ENCODE measurements at regions not wholly inside any gene's neighbourhood (a gene's known extent, or its start where the extent isn't known, plus 50 kb on each side); places are given as distances from the start of the nearest gene placed in this dataset.

DNA sequence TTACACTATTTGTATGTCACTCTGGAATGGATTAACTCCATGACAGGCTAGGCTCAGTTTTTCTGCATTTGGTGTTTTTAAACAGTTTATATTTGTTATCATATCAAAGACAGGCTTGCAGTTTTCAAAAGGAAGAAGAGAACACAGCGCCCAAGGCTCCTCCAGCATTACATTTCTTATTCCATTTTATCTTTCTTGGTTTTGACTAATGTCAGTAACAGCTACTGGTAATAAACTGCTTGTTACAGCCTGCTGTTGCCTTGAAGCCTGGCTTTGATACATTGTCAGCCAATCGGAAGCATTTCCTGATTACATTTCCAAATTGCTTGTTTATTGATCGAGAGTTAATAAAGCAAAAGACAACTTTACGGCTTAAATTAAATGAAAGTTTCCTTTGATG lies 166.0 kb upstream of the MDFIC start:
- no peak for DNase-seq

DNA sequence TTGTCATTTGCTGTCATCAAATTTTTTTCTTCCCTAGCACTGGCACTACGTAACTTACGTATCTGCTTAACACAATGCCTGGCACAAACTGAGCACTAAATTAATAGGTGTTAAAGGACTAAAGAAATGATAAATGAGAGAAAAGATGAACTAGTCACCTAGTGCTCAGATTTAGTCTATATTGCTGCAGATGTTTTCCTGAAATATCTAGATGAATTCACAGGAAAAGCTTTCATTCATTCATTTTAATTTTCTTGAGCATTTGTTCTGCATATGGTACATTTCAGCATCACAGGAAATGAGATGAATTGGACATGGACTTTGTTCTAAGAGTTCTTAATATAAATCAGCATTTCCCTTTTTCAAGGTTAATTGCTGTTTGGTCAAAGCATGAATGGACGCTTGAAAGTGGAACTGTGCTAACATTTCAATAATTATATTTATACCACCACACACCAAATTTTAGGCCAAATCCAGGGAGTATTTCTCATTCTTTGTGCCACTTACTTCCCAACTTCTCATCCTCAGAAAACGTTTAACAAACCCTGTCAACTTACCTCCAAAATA lies 163.2 kb upstream of the MDFIC start:
- no peak for DNase-seq

DNA sequence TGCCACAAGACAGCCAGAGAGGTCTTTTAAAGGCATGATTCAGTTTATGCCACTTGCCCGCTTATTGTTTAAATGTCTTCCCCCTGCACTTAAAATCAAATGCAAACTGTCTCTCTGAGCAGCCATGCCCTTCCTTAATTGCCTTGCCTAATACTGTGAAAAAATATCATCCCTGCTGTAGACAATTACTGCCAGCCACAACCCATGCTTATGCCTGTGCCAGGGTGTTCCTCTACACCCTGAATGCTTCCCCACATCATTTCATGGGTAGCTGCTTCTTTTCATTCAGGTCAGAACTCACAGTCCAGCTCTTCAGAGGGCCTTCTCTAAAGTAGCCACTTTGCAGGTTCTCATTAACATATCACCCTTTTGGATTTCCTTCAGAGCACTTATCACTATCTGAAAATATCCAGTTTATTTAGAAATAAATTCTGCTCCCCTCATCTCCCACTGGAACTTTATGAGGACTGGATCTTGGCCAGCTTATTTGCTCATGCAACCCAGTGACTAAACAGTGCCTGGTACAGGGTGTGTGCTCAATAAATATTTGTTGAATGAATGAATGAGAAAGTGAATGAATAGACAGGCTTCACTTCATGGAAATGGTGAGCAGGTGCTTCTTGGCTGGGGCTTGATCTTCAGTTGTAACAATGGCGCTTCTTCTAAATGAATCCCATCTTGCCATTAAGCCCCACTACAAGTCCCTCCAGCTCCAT lies 162.4 kb upstream of the MDFIC start:
- no peak for DNase-seq

DNA sequence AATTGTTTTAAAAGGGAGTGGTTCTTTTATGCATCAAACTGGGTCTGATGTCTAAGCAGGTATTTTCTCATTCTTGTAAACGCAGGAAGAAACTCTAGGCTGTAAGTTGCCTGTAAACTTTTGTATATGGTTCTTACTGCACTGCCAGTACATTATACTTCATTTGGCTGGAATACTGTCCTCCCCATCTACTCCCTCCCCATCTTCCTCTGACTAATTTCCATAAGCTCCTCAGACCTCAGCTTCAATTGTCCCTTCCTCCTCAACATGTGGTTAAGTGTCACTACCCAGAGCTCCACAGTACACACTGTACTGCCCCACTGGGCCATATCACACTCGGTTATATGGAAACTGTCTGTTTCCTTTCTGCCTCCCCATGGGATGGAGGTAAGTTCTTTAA lies 161.4 kb upstream of the MDFIC start:
- DNase-seq, result no peak

DNA sequence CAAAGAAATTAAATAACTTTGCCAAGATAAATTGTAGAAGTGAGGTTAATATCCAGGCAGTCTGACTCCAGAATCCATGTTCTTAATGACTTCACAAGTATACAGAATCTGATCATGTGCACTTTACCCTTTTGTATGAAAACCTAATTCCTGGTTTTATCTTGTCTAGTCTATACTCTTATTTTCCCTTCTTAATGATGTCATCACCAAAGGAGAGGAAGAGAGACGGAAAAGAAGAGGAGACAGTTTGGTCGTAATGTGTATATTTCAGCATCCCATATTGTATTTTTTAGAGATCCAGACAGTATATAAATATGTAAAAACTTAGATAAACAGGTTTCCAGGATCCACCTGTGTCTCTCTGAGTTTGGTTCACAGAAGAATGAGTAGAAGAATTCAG lies 159.9 kb upstream of the MDFIC start:
- DNase-seq, result no peak

DNA sequence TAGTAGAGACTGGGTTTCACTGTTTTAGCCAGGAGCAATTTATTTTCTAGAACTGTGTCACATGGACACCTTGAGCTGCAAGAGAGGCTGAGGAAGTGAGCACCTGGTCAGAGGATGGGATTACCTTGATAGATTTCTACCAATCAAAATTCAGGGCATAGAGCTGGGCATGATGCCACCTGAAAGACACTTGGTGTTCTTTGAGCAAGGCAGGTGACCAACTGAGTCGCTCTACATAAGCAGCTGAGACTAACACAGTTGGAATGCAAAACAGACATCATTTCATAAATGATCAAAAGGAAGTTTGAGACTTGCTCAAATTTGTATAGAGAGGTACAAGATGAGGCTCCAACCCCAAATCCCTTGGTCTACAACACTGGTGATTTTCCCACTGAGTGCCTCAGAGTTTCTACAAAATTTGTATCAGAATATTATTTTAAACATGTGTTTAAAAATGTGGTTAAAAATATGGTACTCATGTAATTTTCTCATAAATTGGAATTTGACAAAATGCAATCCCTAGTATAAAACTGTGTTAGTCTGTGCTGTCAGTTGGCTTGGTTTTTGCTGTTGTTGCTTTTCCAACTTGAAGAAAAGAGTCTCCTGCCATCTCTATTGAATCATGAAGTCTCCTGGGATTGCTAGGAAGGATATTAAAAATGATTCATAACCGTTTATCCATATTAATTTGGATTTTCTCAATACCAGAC lies 156.4 kb upstream of the MDFIC start:
- no peak for DNase-seq

DNA sequence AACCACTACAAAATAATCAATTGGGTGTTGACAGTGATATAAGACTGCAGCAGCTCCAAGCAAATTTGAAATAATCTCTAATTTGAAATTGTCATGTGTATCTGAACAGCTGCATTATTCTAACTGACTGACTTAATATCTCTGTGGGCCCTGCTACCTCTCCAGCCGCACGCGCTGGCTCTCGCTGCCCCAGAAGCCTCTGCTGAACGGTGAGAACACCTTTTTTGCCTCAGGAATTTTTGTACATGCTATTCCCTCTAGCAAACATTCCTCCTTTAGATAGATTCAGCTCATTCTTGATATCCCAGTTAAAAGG lies 155.9 kb upstream of the MDFIC start:
- DNase-seq, result no peak

DNA sequence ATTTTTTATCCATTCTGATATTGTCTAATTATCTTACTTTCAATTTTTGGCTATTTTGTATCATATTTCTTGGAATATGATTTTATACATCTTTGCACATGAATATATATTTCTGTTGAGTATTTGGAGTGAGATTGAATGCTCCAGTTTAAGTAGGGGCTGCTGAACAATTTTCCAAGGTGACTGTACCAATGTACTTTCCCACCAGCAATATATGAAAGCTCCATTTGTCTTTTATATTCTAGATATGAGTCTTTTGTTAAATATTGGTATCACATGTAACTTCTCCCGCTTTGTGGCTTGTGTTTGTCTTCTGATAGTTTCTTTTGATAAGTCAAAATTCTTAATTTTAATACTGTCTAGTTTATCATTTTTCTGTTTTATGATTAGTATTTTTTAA lies 144.6 kb upstream of the MDFIC start:
- no peak for DNase-seq

DNA sequence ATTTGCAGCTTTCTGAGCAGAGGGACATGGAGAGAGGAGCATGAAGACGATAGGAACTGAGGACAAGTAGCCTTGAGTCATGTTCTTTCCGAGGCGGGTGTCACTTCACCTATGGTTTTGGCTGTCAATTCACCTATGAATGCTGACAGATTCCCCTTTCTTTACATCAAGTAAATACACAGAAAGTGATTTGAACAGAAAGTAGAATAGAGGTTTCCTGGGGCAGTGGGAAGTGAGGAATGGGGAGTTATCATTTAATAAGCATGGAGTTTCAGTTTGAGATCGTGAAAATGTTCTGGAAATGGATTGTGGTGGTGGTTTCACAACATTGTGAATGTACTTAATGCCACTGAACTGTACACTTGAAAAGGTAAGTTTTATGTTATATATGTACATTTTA lies 138.4 kb upstream of the MDFIC start:
- no peak for DNase-seq

DNA sequence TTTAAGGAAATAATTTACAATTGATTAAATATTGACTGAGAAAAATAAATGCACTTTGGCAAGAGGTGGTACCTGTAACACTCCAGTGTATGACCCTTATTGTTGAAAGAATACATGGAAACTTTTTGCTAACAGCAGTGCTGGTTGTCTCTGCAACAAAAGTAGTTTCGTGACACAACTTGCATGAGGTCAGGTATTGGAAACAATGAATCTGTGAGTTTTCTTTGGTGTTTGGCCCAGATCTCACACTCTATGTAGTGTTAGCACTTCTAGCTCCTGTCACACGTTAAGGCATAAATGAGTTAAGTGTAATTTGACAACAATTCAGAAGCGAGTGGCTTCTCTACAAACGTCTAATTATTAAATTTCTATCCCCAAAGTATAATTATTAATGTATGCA lies 137.7 kb upstream of the MDFIC start:
- DNase-seq, result no peak

DNA sequence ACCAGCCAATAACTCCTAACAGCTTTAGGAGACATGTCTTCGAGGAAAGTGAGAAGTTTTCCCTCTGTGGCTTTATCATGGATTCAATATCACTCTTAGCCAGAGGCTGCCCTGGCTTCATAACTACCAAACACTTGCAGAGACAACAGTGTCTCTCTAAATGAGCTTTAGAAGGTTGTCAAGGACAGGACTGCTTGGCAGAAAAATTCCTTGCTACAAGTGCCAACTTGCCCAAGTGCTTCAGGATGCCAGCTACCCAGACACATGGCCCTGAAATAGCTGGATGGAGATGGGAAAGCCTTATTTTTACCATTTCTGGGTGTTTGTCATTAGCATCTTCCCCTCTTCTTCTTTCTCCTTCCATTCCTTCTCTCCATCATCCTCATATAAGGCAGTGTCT lies 137.1 kb upstream of the MDFIC start:
- DNase-seq, result no peak

DNA sequence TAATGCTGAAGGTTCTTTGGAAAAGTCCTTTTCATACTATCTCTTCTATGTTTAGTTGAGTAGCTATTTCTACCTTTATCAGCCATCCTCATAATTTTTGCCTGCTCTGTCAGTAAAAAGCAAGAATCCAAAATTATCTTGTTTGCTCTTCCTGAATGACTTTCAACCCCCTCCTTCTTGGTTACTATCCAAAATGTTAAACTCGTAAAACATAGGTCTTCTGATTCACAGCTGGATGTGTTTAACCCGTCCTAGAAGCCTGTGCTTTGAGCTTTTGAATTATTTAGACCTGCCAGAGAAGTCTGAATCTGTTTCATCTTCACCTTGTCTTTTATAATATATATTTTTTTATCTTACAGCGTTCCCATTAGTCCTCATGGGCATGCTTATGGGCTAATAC lies 136.4 kb upstream of the MDFIC start:
- DNase-seq, result no peak

DNA sequence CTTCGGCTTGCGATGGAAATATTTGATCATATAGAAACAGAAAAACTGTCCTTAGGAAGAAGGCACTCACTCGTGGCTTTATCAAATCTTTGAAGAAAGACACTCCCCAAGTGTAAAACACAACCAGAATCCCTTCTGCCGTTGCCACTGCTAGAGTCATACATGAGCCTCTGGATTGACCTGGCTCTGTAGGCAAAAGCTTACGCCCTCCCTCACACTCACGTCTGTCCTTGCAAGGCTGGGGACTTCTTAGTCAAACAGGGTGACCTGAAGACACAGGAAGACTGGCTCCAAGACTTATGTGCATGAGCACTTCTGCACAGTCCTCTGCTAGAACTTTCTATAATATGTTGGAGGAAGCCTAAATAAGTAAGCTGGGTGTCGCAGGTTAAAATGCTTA lies 135.4 kb upstream of the MDFIC start:
- DNase-seq, result no peak

DNA sequence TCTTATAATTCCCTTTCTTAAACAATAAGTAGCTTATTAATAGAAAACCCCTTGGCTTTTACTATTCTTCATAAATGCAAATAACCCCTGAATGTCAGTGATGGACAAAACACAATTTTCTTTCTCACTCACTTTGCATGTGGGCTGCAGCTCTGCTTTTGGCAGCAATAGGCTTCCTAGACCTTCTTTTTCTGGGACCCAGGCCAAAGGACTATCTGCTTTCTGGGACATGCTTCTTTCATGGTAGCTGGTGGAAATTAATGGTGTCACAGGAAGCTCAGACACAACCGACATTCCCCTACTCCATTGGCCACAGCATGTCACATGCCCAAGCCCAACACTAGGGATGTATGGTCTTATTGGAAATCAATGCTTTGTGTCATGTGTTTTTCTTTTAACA lies 134.3 kb upstream of the MDFIC start:
- no peak for DNase-seq

DNA sequence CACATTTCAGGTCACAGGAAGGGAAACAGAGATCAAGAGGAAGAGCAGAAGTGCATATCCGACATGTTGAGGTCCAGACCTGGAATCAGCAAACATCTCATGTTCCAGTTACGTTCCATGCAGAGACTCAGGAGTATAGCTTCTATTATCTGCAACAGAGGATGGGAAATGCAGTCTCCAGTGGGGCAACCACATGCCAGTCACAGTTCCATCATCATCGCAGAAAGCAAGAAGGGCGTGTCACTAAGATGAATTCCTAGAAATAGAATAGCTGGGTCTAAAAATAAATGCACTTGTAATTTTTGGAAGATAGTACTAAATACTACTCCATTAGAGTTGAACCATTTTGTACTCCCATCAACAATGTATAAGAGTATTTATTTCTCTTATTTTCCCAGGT lies 133.2 kb upstream of the MDFIC start:
- DNase-seq, result no peak

DNA sequence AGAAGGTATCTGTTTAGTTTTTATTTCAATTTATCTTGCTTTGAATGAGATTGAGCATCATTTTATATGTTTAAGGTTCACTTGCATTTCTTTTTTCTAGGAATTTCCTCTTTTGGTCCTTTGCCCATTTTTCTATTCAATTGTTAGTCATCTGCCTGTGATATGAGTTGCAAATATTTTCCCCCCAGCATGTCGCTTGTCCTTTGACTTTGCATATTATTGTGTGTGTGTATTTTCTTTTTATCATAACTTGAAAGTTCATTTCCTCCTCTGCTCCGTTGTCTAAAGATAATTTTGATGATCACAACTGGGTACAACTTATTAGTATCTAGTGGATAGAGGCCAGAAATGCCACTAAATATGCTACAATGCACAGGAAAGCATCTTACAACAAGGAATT lies 132.7 kb upstream of the MDFIC start:
- DNase-seq, result no peak

DNA sequence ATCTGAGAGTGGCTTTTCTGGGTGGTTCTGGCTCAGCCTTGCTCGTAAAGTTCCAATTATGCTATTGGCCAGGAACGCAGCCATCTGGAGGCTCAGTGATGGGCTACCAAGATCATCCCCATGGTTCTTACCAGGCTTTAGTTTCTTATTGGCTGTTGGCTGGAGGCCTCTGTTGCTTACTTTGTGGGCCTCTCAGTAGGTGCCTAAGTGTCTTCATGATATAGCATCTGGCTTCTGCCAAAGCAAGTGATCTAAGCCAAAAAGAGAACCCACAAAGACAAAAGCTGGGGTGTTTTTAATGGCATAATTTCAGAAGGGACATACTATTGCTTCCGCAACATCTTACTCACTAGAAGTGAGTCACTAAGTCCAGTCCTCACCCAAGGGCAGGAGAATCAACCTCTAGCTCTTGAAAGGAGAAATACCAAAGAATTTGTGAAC lies 132.0 kb upstream of the MDFIC start:
- DNase-seq, result no peak

DNA sequence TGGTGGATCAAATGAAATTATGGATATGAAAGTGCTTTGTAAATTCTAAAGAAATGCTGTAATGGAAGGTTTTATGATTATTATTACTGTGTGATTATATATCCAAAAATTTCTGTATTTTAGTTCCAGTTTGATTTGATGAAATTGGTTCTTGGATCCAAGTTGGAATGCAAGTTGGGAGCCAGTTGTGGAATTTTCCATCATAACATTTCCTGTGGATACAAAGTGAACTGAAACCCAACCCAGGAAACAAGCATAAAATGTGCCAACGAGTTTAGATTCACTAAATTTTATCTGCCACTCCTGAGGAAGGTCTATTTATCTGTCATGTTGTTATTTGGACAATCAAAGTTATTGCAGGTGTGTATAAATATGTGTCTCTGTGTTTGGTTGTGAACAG lies 131.4 kb upstream of the MDFIC start:
- no peak for DNase-seq

DNA sequence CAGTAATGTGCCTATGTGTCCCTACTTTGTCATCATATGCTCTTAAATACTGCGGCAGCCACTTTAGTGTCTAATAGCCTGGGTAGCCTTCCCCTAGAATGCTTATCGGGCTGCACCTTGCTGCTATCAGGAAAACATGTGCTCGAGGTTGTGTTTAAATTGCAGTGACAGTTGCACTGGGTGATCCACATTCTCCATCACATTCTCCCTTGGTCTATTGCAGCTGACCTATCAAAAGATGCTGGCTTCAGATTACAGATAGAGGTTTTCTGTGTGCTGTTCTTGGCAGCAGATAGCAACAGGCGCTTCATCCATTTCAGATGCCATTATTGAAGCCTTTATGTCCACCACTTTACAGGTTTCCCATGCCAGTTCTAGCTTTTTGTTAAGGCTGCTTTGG lies 130.1 kb upstream of the MDFIC start:
- DNase-seq, result no peak

DNA sequence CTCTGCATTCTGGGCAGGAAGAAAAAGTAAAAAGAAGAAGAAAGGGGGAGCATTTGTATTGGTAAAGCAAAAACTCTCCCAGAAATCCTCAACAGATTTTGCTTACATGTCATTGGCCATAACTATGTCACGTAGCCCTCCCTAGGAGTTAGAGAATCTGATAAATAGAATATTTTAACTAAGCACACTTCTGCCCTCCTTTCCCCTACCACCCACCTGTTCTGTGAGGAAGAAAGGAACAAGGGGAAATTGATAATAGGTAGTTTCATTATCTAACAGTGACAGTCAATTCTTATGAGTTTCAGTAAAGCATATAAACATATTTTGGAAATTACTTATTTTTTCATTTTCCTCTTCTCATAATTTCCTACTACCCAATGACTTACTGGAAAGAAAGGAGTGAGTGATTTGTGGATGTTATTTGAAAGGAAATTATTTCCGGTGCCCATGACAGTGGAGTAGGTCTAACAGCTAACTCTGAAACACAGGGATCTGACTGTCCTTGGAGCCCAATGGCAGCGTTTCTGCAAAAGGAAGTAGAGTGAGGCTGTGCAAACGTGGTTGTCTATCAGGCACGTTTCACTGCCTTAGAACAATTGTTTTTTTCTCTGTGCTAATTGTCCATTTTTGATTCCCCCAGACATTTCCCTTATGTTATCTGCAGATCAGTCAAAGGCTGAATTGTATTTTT lies 128.6 kb upstream of the MDFIC start:
- peak in 1 of 2 donors; percentile 14 for DNase-seq

DNA sequence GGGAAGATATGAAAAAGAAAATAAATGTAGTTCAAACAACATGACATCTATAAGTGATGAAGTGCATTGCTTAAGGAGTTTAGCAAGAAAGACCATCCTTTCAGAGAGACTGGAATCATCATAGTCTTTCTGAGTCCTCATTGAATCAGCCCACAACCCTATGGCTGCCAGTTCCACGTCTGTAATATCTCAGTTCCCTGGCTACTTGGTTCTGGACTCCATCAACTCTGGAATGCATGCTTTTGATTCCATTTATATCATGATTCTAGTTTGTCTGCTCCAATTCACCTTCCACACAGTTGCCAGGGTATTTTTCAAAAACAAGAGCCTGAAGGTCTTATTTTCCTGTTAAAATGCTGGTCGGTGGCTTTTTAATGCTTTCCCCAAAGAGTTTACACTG lies 126.4 kb upstream of the MDFIC start:
- DNase-seq, result no peak

DNA sequence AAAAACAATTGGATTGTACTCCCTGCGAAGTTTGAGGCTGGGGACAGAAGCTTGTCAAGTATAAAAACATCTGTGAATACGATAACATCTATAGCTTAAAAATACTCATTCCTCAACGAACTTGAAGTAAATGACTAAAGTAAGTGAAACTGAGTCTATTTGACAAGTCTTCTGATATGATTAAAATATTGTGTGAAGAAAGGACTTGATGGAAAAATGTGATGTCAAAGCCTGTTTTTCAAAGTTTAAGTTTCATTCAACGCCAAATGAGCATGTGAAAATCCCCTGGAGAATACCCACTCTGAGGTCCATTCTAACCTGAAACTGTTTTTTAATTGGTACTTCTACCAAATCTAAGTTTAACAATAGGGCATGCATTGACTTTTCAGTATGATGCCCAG lies 122.3 kb upstream of the MDFIC start:
- DNase-seq, result peak in 1 of 2 donors; percentile 13

DNA sequence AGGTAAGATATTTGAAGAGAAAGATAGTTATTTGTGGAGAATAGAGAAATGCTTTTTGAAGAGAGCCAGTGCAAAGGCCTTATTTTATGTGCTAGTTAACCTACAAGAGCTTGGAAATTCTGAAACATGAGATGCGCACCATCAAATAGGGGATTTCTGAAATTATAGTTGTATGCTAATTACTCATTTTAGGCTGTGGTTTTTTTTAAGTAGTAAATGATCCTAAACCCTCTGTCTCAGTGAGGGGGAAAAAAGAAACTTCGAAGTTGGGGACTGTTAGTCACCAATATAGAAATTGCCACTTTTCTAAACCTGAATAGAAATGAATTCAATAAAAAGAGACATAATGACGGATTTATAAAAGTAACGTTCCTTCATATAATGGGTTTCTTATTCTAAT lies 119.3 kb upstream of the MDFIC start:
- DNase-seq, result no peak

DNA sequence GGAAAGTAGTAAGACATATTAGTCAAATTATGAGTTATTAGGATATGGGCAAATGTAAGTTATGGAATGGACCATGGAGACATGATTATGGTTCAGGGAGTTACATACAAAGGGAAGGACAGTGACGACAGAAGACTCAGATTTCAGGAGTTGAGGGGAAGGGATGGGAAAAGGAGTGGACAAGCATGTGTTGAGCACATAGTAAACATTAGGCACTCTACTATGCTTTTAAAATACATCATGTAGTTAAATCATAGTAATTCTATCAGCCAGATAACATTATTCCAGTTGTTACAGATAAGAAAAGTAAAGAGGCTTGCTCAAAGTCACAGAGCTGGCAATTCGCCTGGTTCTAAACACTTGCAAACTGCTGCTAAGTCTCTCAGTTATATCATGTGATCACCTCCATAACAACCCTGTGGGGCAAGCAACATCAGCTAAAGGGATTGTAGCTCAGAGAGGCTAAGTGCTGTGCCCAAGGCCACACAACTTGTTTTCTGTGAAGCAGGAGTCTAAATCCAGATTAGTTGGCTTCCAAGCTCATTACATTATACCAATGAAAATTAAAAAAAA lies 115.2 kb upstream of the MDFIC start:
- DNase-seq, result no peak
